Epithelial cell of esophagus (primary cell): ENCODE measurements at regions not wholly inside any gene's neighbourhood (a gene's known extent, or its start where the extent isn't known, plus 50 kb on each side); places are given as distances from the start of the nearest gene placed in this dataset.
"Not testable (repeated sequence)": the region's sequence is repeated elsewhere in the genome, so short reads cannot be mapped to it uniquely, and the experiment has no call there.

Experiments used
- DNase-seq: peaks from one replicate; pipeline ENCODE4 v3.0.0; 2010; ENCODE audit warnings: low read depth
- H3K4me3 ChIP-seq: 2 replicates; pipeline ENCODE4 v1.5.1; 2011; ENCODE audit warnings: mild to moderate bottlenecking, low read length, control low read depth
- TF ChIP-seq, protein P1 (sequence below): IDR thresholded peaks from 2 replicates; pipeline ENCODE4 v1.5.1; 2011; ENCODE audit warnings: low read depth, mild to moderate bottlenecking, low read length, control low read depth, inconsistent platforms; ENCODE audit not compliant: insufficient read depth; ENCODE audit errors: missing control alignments

- no peak overlapping the region for H3K4me3 ChIP-seq
- TF ChIP-seq, protein P1, sequence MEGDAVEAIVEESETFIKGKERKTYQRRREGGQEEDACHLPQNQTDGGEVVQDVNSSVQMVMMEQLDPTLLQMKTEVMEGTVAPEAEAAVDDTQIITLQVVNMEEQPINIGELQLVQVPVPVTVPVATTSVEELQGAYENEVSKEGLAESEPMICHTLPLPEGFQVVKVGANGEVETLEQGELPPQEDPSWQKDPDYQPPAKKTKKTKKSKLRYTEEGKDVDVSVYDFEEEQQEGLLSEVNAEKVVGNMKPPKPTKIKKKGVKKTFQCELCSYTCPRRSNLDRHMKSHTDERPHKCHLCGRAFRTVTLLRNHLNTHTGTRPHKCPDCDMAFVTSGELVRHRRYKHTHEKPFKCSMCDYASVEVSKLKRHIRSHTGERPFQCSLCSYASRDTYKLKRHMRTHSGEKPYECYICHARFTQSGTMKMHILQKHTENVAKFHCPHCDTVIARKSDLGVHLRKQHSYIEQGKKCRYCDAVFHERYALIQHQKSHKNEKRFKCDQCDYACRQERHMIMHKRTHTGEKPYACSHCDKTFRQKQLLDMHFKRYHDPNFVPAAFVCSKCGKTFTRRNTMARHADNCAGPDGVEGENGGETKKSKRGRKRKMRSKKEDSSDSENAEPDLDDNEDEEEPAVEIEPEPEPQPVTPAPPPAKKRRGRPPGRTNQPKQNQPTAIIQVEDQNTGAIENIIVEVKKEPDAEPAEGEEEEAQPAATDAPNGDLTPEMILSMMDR, result no peak
- DNase-seq, result no peak
Measured at GRCh38 chr1:60262701-60263100, 189.1 kb upstream of the C1orf87 start.

GRCh38 chr1:60257531-60257930 lies 184.0 kb upstream of the C1orf87 start:
- DNase-seq, result no peak
- TF ChIP-seq, protein P1, result no peak
- no peak overlapping the region for H3K4me3 ChIP-seq

- TF ChIP-seq, protein P1, result no peak
- peak; percentile 39 for DNase-seq
- H3K4me3 ChIP-seq, result no peak overlapping the region
Measured at GRCh38 chr1:60255565-60255964, 182.0 kb upstream of the C1orf87 start.

DNA sequence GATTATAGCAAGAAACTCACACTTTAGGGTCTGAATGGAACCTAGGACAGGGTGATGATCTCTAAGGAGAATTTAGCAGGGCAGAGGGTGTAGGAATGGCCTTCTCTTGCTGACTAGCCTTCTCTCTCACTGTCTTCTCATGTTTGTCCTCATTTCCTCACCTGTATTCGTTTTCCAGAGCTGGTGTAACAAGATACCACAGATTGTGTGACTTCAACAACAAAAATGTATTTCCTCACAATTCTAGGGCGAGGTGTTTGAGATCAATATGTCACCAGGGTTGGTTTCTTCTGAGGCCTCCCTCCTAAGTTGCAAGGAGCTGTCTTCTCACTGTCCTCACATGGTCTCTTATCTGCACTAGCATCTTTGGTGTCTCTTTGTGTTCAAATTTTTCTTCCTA lies 177.9 kb upstream of the C1orf87 start:
- peak; percentile 51 for DNase-seq
- TF ChIP-seq, protein P1, result no peak

GRCh38 chr1:60247467-60247866 lies 173.9 kb upstream of the C1orf87 start:
- H3K4me3 ChIP-seq, DNase-seq: not testable (repeated sequence)

More for the DNA sequence above, 177.9 kb upstream of the C1orf87 start:
- H3K4me3 ChIP-seq, result no peak overlapping the region

DNA sequence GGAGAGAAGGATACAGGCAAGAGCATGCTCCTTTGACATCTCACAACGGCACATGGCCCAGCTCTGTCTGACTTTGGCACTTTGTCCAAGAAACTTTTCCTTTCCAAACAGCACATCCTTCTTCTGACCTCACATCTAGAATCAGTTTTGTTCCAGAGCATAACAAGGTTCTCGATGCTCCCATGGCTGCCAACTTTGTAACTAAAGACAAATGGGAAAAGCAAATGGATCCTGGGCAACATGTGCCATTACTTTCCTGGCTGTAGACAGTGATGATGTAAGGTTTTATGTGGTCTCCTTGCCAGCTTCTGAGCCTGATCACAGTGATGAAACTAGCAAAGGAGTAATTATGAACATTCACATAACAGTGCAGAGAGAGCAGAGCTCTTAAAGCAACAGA lies 171.8 kb upstream of the C1orf87 start:
- TF ChIP-seq, protein P1, result no peak
- H3K4me3 ChIP-seq, result no peak overlapping the region
- no peak for DNase-seq

DNA sequence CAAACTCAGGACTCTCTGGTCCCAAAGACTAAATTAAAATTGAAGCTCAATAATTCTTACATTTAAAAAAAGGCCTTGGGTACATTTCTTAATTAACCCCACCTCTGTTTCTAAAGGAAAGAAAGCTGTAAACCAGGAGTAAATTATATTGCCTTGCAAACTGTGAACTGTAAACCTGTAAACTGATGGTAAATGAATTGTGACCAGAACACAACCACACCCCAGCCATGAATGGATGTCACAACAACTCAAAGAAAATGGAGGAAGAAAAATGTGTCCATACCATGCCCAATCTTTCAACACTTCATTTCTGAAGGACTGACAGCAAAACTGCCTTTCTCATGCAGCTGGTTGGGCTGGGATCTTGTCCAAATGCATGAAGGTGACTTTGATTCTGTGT lies 171.3 kb upstream of the C1orf87 start:
- no peak overlapping the region for H3K4me3 ChIP-seq
- TF ChIP-seq, protein P1, result no peak
- no peak for DNase-seq

DNA sequence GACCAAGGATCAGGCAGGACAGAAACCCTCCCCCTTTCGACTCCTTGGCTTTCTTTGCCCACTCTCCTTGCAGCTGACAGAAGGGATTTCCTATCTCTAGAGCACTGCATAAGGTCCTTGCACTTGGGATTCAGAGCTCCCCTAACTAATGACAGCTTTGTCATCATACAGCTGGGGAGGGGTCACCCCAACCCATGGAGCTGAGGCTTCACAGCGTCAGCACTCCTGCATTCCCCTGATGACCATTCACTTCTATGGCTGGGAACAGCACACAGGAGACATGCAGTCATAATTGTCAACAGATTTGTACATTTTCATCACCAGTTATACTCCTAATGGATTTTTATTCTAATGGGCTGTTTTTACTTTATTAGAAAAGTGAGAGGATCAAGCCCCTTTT lies 161.7 kb upstream of the C1orf87 start:
- DNase-seq, result no peak
- no peak overlapping the region for H3K4me3 ChIP-seq
- TF ChIP-seq, protein P1, result no peak
